ENCODE measurements at regions not wholly inside any gene's neighbourhood (a gene's known extent, or its start where the extent isn't known, plus 50 kb on each side); places are given as distances from the start of the nearest gene placed in this dataset.

DNA sequence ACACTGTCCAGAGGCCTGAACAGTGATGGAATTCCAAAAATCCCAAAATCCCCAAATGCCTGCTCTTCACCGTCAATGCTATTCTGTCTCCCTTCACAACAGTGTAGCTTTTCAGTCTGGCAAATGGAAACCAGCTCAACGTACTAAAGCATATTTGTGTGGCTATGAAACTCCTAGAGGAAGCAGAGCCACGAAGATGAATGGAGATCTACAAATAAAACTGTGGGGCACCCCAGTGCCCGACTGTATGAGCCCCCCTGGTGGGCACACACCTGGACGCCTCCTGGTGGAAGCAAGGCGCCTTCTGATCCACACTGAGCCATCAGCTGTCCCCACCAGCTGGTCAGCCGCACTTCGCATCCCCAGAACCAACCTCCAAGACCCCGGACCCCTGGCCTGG, 129.1 kb upstream of the SOD1 start:
- TF ChIP-seq, protein P1, sequence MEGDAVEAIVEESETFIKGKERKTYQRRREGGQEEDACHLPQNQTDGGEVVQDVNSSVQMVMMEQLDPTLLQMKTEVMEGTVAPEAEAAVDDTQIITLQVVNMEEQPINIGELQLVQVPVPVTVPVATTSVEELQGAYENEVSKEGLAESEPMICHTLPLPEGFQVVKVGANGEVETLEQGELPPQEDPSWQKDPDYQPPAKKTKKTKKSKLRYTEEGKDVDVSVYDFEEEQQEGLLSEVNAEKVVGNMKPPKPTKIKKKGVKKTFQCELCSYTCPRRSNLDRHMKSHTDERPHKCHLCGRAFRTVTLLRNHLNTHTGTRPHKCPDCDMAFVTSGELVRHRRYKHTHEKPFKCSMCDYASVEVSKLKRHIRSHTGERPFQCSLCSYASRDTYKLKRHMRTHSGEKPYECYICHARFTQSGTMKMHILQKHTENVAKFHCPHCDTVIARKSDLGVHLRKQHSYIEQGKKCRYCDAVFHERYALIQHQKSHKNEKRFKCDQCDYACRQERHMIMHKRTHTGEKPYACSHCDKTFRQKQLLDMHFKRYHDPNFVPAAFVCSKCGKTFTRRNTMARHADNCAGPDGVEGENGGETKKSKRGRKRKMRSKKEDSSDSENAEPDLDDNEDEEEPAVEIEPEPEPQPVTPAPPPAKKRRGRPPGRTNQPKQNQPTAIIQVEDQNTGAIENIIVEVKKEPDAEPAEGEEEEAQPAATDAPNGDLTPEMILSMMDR (IDR thresholded peaks at IDR 0.05; ENCODE audit: low read depth, low read length, poor library complexity, severe bottlenecking), result no peak
- TF ChIP-seq EZH2phosphoT487 (IDR thresholded peaks at IDR 0.05; ENCODE audit: borderline replicate concordance, low read length), result no peak
